Peyer's patch (tissue), 4 donors: ENCODE measurements at regions not wholly inside any gene's neighbourhood (a gene's known extent, or its start where the extent isn't known, plus 50 kb on each side); places are given as distances from the start of the nearest gene placed in this dataset.

Experiments used
- POLR2A ChIP-seq, 2 donors: fragments of 450-650 bp; IDR thresholded peaks; one replicate each; pipeline ENCODE4 v1.5.1; 2017; ENCODE audit warnings: antibody characterized with exemption in 2 of 2, mild to moderate bottlenecking in 2 of 2, moderate library complexity in 2 of 2
- TF ChIP-seq, protein P1 (sequence below), 6 experiments: fragments of 450-650 bp in 4 of 6; fragments of 200-600 bp in 2 of 6; sonication (generic) in 1 of 6; IDR thresholded peaks; one replicate each; pipeline ENCODE4 v1.5.1; 2017 to 2019; ENCODE audit warnings: antibody characterized with exemption in 6 of 6, mild to moderate bottlenecking in 3 of 6, moderate library complexity in 1 of 6

- TF ChIP-seq, protein P1, sequence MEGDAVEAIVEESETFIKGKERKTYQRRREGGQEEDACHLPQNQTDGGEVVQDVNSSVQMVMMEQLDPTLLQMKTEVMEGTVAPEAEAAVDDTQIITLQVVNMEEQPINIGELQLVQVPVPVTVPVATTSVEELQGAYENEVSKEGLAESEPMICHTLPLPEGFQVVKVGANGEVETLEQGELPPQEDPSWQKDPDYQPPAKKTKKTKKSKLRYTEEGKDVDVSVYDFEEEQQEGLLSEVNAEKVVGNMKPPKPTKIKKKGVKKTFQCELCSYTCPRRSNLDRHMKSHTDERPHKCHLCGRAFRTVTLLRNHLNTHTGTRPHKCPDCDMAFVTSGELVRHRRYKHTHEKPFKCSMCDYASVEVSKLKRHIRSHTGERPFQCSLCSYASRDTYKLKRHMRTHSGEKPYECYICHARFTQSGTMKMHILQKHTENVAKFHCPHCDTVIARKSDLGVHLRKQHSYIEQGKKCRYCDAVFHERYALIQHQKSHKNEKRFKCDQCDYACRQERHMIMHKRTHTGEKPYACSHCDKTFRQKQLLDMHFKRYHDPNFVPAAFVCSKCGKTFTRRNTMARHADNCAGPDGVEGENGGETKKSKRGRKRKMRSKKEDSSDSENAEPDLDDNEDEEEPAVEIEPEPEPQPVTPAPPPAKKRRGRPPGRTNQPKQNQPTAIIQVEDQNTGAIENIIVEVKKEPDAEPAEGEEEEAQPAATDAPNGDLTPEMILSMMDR (IDR thresholded peaks at IDR 0.05): peak; percentile 62 to 97 (median 91)
- TF ChIP-seq POLR2A (IDR thresholded peaks at IDR 0.05): no peak
Measured at GRCh38 chr18:59988098-59988706, 88.4 kb downstream of the PMAIP1 start.
